Endothelial cell of umbilical vein (primary cell): ENCODE measurements at regions not wholly inside any gene's neighbourhood (a gene's known extent, or its start where the extent isn't known, plus 50 kb on each side); places are given as distances from the start of the nearest gene placed in this dataset.

Experiments used
- BruUV-seq: library from RNA; stranded (reverse); fragments of 400-500 nt; replicated peaks from 2 replicates; lab custom pipeline; 2021; lab: Mats Ljungman, UMichigan
- CTCF ChIA-PET: fragments of 300-600, 350-600 bp; sonication (Branson Sonifier 250); formaldehyde crosslinking; loops from one replicate; lab custom pipeline; 2021; ENCODE audit warnings: antibody characterized with exemption, inconsistent platforms; lab: Charles Lee
- POLR2A ChIA-PET: fragments of 300-600, 350-600 bp; sonication (Branson Sonifier 250); formaldehyde crosslinking; loops from one replicate; lab custom pipeline; 2021; ENCODE audit warnings: antibody characterized with exemption, inconsistent platforms; lab: Charles Lee
- DNase-seq: peaks from one replicate; pipeline ENCODE4 v3.0.0-alpha.2; 2011; ENCODE audit warnings: low read depth, low spot score
- FAIRE-seq: peaks from 2 replicates; lab custom pipeline; 2011; peaks lifted over from hg19 to GRCh38; lab: Jason Lieb, UNC
- H2AFZ ChIP-seq: 2 replicates; pipeline ENCODE4 v1.6.0; 2012; ENCODE audit warnings: low read depth, low read length, control low read depth, inconsistent platforms
- H3K27ac ChIP-seq: 2 replicates; pipeline ENCODE4 v1.5.1; 2011; ENCODE audit warnings: low read depth, mild to moderate bottlenecking, control low read depth, low read length, moderate library complexity; ENCODE audit not compliant: insufficient read depth
- H3K27me3 ChIP-seq, 2 experiments: 2 replicates each; pipeline versions ENCODE4 v1.6.0 to v1.6.1; 2011; ENCODE audit warnings: low read length in 2 of 2, mixed read lengths in 1 of 2; ENCODE audit not compliant: control insufficient read depth in 2 of 2, insufficient read depth in 2 of 2
- H3K36me3 ChIP-seq, 2 experiments: 2 replicates in 1 of 2; 3 replicates in 1 of 2; pipeline ENCODE4 v1.5.1; 2011; ENCODE audit warnings: low read length in 2 of 2, mild to moderate bottlenecking in 1 of 2, moderate library complexity in 1 of 2; ENCODE audit not compliant: control insufficient read depth in 2 of 2, insufficient read depth in 2 of 2; ENCODE audit errors: extremely low read depth in 1 of 2
- H3K4me1 ChIP-seq: 3 replicates; pipeline ENCODE4 v1.5.1; 2011; ENCODE audit warnings: mild to moderate bottlenecking, low read length; ENCODE audit not compliant: control insufficient read depth, insufficient read depth; ENCODE audit errors: extremely low read depth
- H3K4me2 ChIP-seq: 2 replicates; pipeline ENCODE4 v1.6.1; 2011; ENCODE audit warnings: low read length, control low read depth, mixed read lengths; ENCODE audit not compliant: insufficient read depth
- H3K4me3 ChIP-seq, 3 experiments: fragments of 200-600 bp in 1 of 3; sonication (generic), shearing (Covaris generic) in 1 of 3; replicated peaks in 1 of 3; 2 replicates each; pipeline ENCODE4 v1.5.1; 2011 to 2016; ENCODE audit warnings: control low read depth in 3 of 3, low read length in 3 of 3, mild to moderate bottlenecking in 2 of 3, inconsistent platforms in 1 of 3, low read depth in 1 of 3, moderate library complexity in 1 of 3; ENCODE audit not compliant: insufficient read depth in 1 of 3
- H3K79me2 ChIP-seq: 2 replicates; pipeline ENCODE4 v1.6.0; 2012; ENCODE audit warnings: low read length, inconsistent platforms; ENCODE audit not compliant: control insufficient read depth, insufficient read depth
- H3K9ac ChIP-seq: replicated peaks from 2 replicates; pipeline ENCODE3; 2011; ENCODE audit warnings: low read length, control low read depth; ENCODE audit not compliant: insufficient read depth; ENCODE audit errors: extremely low read depth
- H3K9me1 ChIP-seq: replicated peaks from 3 replicates; pipeline ENCODE4 v1.6.0; 2011; ENCODE audit warnings: mild to moderate bottlenecking, low read length; ENCODE audit not compliant: control insufficient read depth, insufficient read depth; ENCODE audit errors: extremely low read depth
- H3K9me3 ChIP-seq: replicated peaks from 2 replicates; pipeline ENCODE4 v1.5.1; 2012; ENCODE audit warnings: low read length, inconsistent platforms; ENCODE audit not compliant: control insufficient read depth, insufficient read depth
- H4K20me1 ChIP-seq: replicated peaks from 2 replicates; pipeline ENCODE3; 2011; ENCODE audit warnings: mild to moderate bottlenecking, low read length; ENCODE audit not compliant: control insufficient read depth, insufficient read depth; ENCODE audit errors: extremely low read depth
- EZH2 ChIP-seq: IDR thresholded peaks from 2 replicates; pipeline ENCODE4 v1.6.1; 2012; ENCODE audit warnings: borderline replicate concordance, low read depth, mild to moderate bottlenecking, moderate library complexity, low read length, inconsistent platforms; ENCODE audit not compliant: severe bottlenecking
- FOS ChIP-seq: IDR thresholded peaks from 2 replicates; pipeline ENCODE4 v1.6.1; 2011; ENCODE audit warnings: mild to moderate bottlenecking, low read length, moderate library complexity, borderline replicate concordance; ENCODE audit not compliant: insufficient read depth
- GATA2 ChIP-seq: IDR thresholded peaks from 2 replicates; pipeline ENCODE4 v1.7.0; 2011; ENCODE audit warnings: low read depth, mild to moderate bottlenecking, moderate library complexity, mixed read lengths, low read length; ENCODE audit not compliant: insufficient read length, insufficient read depth
- JUN ChIP-seq: IDR thresholded peaks from 2 replicates; pipeline ENCODE4 v1.6.1; 2011; ENCODE audit warnings: borderline replicate concordance, low read depth; ENCODE audit not compliant: insufficient read length, insufficient read depth
- MYC ChIP-seq: IDR thresholded peaks from one replicate; pipeline ENCODE4 v1.6.1; 2011; ENCODE audit warnings: mild to moderate bottlenecking, low read depth, low read length
- POLR2A ChIP-seq: IDR thresholded peaks from 2 replicates; pipeline ENCODE4 v1.6.1; 2012; ENCODE audit warnings: low read depth, mild to moderate bottlenecking, control low read depth, low read length
- POLR2AphosphoS5 ChIP-seq: IDR thresholded peaks from 2 replicates; pipeline ENCODE4 v1.6.1; 2012; ENCODE audit warnings: low read depth, mild to moderate bottlenecking, control low read depth, low read length, moderate library complexity; ENCODE audit not compliant: insufficient read depth
- dilution Hi-C: fragments of 300-500 bp; cut with MboI; formaldehyde crosslinking; loops from one replicate; pipeline ENCODE4 v1.15.0; 2019; ENCODE audit warnings: low sequenced_read_pairs; ENCODE audit not compliant: extremely low pct_ligation_motif_present
- intact Hi-C: fragments of 100-400 bp; cut with micrococcal nuclease; formaldehyde crosslinking; loops from one replicate; pipeline ENCODE4 v1.10.0; 2022
- TF ChIP-seq, protein P1 (sequence below), 2 donors: IDR thresholded peaks; 1 replicate in 1 of 2; 2 replicates in 1 of 2; pipeline ENCODE4 v1.5.1; 2011; ENCODE audit warnings: low read length in 2 of 2, mild to moderate bottlenecking in 2 of 2, moderate library complexity in 2 of 2, control low read depth in 1 of 2, inconsistent platforms in 1 of 2, low read depth in 1 of 2; ENCODE audit not compliant: insufficient read depth in 1 of 2; ENCODE audit errors: extremely low read depth in 1 of 2
- TF ChIP-seq, protein P2 (sequence below): IDR thresholded peaks from 2 replicates; pipeline ENCODE4 v1.6.1; 2011; ENCODE audit not compliant: insufficient read depth, insufficient read length

DNA sequence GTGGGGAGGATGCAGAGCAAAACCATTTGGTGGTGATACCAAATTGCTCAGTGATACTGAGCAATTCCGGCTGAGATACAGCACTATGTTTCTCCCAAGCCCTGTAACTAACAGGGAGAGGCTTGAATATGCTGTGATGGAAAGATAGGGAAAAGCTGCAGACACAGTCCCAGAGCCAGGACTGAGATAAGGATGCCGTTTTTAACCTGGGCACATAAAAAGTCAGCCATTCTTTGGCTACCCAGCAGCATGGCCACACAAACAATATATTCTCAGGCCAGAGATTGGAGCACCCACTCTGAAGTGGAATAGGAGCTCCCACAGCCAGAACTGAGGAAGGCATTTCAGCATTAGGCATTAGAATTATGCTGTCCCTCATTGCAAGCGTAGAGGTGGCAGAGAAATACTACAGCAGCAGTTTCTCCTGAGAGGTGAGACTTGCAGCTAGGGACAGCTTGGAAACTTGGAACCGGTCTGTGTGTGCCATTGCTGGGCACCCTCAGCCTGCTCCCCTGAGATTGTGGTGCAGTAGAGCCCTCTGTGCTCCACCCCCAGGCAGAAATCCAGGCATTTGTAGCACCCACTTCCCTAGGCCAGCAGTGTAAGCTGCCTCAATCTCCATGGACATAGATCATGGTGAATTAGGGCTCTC, 346.5 kb downstream of the TMEM135 start:
- dilution Hi-C loops (no loop called here), intact Hi-C loops (no loop called here)
- Histone ChIP-seq H4K20me1 (no peaks in the 10 kb centered on the region), H3K4me1 (no peaks in the 10 kb centered on the region), H3K9me1 (no peaks in the 10 kb centered on the region), H3K36me3 (no peaks in the 10 kb centered on the region), H3K27ac (no peak overlapping the region), H3K9me3 (no peaks in the 10 kb centered on the region), H3K4me3 (no peak overlapping the region), H2AFZ (no peak overlapping the region), H3K79me2 (no peaks in the 10 kb centered on the region), H3K4me2 (no peak overlapping the region), H3K27me3 (no peaks in the 10 kb centered on the region), H3K9ac (no peak overlapping the region)
- DNase-seq (no peak), FAIRE-seq (no peak)
- BruUV-seq: no TSS peak
- TF ChIP-seq JUN (no peak), MYC (no peak), POLR2A (no peak), GATA2 (no peak), EZH2 (no peak), FOS (no peak), POLR2AphosphoS5 (no peak)
- TF ChIP-seq, protein P1, sequence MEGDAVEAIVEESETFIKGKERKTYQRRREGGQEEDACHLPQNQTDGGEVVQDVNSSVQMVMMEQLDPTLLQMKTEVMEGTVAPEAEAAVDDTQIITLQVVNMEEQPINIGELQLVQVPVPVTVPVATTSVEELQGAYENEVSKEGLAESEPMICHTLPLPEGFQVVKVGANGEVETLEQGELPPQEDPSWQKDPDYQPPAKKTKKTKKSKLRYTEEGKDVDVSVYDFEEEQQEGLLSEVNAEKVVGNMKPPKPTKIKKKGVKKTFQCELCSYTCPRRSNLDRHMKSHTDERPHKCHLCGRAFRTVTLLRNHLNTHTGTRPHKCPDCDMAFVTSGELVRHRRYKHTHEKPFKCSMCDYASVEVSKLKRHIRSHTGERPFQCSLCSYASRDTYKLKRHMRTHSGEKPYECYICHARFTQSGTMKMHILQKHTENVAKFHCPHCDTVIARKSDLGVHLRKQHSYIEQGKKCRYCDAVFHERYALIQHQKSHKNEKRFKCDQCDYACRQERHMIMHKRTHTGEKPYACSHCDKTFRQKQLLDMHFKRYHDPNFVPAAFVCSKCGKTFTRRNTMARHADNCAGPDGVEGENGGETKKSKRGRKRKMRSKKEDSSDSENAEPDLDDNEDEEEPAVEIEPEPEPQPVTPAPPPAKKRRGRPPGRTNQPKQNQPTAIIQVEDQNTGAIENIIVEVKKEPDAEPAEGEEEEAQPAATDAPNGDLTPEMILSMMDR (IDR thresholded peaks at IDR 0.05; ENCODE audit: extremely low read depth in 1 of 2, insufficient read depth in 1 of 2, low read depth in 1 of 2, low read length in 2 of 2): no peak
- TF ChIP-seq, protein P2, sequence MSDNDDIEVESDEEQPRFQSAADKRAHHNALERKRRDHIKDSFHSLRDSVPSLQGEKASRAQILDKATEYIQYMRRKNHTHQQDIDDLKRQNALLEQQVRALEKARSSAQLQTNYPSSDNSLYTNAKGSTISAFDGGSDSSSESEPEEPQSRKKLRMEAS: no peak
- ChIA-PET POLR2A (no interaction called here), CTCF (no interaction called here)
